Ishikawa (cell line): ENCODE measurements at regions not wholly inside any gene's neighbourhood (a gene's known extent, or its start where the extent isn't known, plus 50 kb on each side); places are given as distances from the start of the nearest gene placed in this dataset.

Experiments used
- CEBPB ChIP-seq: IDR thresholded peaks from 2 replicates; pipeline ENCODE4 v1.6.1; 2012
- CREB1 ChIP-seq: IDR thresholded peaks from 2 replicates; pipeline ENCODE4 v1.6.1; 2012; ENCODE audit warnings: low read depth
- EGR1 ChIP-seq: IDR thresholded peaks from 2 replicates; pipeline ENCODE4 v1.6.1; 2012
- EP300 ChIP-seq: IDR thresholded peaks from 2 replicates; pipeline ENCODE4 v1.6.1; 2012; ENCODE audit warnings: borderline replicate concordance
- FOXM1 ChIP-seq: IDR thresholded peaks from 2 replicates; pipeline ENCODE4 v1.6.1; 2012; ENCODE audit warnings: low read depth, borderline replicate concordance
- NFIC ChIP-seq: IDR thresholded peaks from 2 replicates; pipeline ENCODE4 v1.6.1; 2012
- RAD21 ChIP-seq: IDR thresholded peaks from 2 replicates; pipeline ENCODE4 v1.6.1; 2012; ENCODE audit warnings: low read depth
- TAF1 ChIP-seq: IDR thresholded peaks from 2 replicates; pipeline ENCODE4 v1.6.1; 2012; ENCODE audit warnings: low read depth, mild to moderate bottlenecking
- TCF12 ChIP-seq: IDR thresholded peaks from 2 replicates; pipeline ENCODE4 v1.6.1; 2012; ENCODE audit warnings: low read depth
- TEAD4 ChIP-seq: IDR thresholded peaks from 2 replicates; pipeline ENCODE4 v1.6.1; 2012
- USF1 ChIP-seq: IDR thresholded peaks from 2 replicates; pipeline ENCODE4 v1.6.1; 2012
- YY1 ChIP-seq: IDR thresholded peaks from 2 replicates; pipeline ENCODE4 v1.6.1; 2012; ENCODE audit warnings: low read depth
- ZBTB7A ChIP-seq: IDR thresholded peaks from 2 replicates; pipeline ENCODE4 v1.6.1; 2012; ENCODE audit warnings: low read depth
- TF ChIP-seq, protein P1 (sequence below): IDR thresholded peaks from 2 replicates; pipeline ENCODE4 v1.6.1; 2012
- TF ChIP-seq, protein P2 (sequence below): IDR thresholded peaks from 2 replicates; pipeline ENCODE4 v1.6.1; 2012; ENCODE audit warnings: low read depth, mild to moderate bottlenecking

GRCh38 chr2:59724746-59725145 is 828.7 kb downstream of the BCL11A start:
- TF ChIP-seq CREB1 (no peak), TEAD4 (no peak)
- TF ChIP-seq, protein P1, sequence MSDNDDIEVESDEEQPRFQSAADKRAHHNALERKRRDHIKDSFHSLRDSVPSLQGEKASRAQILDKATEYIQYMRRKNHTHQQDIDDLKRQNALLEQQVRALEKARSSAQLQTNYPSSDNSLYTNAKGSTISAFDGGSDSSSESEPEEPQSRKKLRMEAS, result no peak

- TF ChIP-seq YY1 (no peak), RAD21 (no peak), TAF1 (no peak)
Observed at GRCh38 chr2:59720296-59720866, 833.1 kb downstream of the BCL11A start.

DNA sequence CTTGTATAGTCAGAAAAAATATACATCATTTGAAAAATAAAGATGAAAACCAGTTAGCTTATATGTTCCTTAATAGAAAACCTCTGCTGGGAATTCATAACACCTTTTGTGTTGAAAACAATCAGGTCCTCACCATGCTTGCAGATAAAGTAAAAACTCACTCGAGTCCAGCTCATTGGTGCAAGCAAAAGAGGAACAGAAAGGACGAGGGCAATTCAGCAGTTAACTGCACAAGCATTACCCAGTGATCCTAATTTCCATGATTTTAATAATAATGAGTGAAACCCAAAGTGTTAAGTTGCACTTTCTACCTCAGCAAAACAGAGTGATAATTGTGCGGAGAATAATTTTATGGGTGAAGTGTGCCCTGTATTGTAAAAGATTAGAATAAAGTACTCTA is 839.9 kb downstream of the BCL11A start:
- no peak for TF ChIP-seq NFIC
- TF ChIP-seq, protein P1, result no peak
- no peak for TF ChIP-seq EGR1
- TF ChIP-seq TCF12, result no peak
- no peak for TF ChIP-seq FOXM1
- TF ChIP-seq CEBPB, result no peak
- TF ChIP-seq TAF1, result no peak
- TF ChIP-seq USF1, result no peak
- no peak for TF ChIP-seq TEAD4
- no peak for TF ChIP-seq ZBTB7A
- TF ChIP-seq, protein P2, sequence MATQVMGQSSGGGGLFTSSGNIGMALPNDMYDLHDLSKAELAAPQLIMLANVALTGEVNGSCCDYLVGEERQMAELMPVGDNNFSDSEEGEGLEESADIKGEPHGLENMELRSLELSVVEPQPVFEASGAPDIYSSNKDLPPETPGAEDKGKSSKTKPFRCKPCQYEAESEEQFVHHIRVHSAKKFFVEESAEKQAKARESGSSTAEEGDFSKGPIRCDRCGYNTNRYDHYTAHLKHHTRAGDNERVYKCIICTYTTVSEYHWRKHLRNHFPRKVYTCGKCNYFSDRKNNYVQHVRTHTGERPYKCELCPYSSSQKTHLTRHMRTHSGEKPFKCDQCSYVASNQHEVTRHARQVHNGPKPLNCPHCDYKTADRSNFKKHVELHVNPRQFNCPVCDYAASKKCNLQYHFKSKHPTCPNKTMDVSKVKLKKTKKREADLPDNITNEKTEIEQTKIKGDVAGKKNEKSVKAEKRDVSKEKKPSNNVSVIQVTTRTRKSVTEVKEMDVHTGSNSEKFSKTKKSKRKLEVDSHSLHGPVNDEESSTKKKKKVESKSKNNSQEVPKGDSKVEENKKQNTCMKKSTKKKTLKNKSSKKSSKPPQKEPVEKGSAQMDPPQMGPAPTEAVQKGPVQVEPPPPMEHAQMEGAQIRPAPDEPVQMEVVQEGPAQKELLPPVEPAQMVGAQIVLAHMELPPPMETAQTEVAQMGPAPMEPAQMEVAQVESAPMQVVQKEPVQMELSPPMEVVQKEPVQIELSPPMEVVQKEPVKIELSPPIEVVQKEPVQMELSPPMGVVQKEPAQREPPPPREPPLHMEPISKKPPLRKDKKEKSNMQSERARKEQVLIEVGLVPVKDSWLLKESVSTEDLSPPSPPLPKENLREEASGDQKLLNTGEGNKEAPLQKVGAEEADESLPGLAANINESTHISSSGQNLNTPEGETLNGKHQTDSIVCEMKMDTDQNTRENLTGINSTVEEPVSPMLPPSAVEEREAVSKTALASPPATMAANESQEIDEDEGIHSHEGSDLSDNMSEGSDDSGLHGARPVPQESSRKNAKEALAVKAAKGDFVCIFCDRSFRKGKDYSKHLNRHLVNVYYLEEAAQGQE, result no peak
- no peak for TF ChIP-seq RAD21
- no peak for TF ChIP-seq EP300
- TF ChIP-seq YY1, result no peak
- no peak for TF ChIP-seq CREB1

- TF ChIP-seq, protein P1, result no peak
- no peak for TF ChIP-seq ZBTB7A
- no peak for TF ChIP-seq YY1
- TF ChIP-seq RAD21, result no peak
- TF ChIP-seq, protein P2, result no peak
- no peak for TF ChIP-seq CREB1
- TF ChIP-seq EP300, result no peak
- TF ChIP-seq TEAD4, result no peak
Observed at GRCh38 chr2:59711121-59711520, 842.3 kb downstream of the BCL11A start.

GRCh38 chr2:59706729-59707128 is 846.7 kb downstream of the BCL11A start:
- TF ChIP-seq, protein P1, result no peak
- TF ChIP-seq EGR1 (no peak), CREB1 (no peak), EP300 (no peak), CEBPB (no peak)
- TF ChIP-seq, protein P2, result no peak
